ENCODE measurements at regions not wholly inside any gene's neighbourhood (a gene's known extent, or its start where the extent isn't known, plus 50 kb on each side); places are given as distances from the start of the nearest gene placed in this dataset.

DNA sequence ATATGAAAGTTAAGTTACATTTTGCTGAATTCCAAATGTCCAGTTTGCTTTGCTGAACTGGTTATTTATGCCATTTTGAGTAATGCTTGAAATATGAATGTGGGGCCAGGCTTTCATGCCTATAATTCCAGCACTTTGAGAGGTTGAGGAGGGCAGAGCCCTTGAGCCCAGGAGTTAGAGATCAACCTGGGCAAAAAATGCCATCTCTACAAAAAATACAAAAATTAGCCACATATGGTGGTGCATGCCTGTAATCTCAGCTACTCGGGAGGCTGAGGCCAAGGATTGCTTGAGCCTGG lies 101.2 kb upstream of the ITGA6 start:
- WGBS (ENCODE audit: low lambda C conversion rate, missing lambda C conversion rate): 78% methylated on average over 1 of the region's 1 CpG
- Histone ChIP-seq H4K20me1 (ENCODE audit: insufficient read depth, poor library complexity, severe bottlenecking) (no peaks in the 10 kb centered on the region), H3K9me3 (ENCODE audit: low read depth) (no peaks in the 10 kb centered on the region), H3K9me2 (replicated peaks; ENCODE audit: insufficient read depth) (no peaks in the 10 kb centered on the region), H3K4me3 (no peak overlapping the region), H2AFZ (no peak overlapping the region), H3K27ac (no peak overlapping the region), H3K27me3 (no peaks in the 10 kb centered on the region), H3K4me1 (ENCODE audit: insufficient read depth) (no peaks in the 10 kb centered on the region), H3K79me2 (no peaks in the 10 kb centered on the region), H3K4me2 (no peak overlapping the region), H3K36me3 (replicated peaks; ENCODE audit: insufficient read depth, low read depth) (no peaks in the 10 kb centered on the region)
- DNase-seq (ENCODE audit: low spot score): no peak
- TF ChIP-seq EZH2phosphoT487 (IDR thresholded peaks at IDR 0.05; ENCODE audit: low read depth, severe bottlenecking, unreplicated experiment) (no peak), EZH2 (IDR thresholded peaks at IDR 0.05; ENCODE audit: borderline replicate concordance) (no peak)

DNA sequence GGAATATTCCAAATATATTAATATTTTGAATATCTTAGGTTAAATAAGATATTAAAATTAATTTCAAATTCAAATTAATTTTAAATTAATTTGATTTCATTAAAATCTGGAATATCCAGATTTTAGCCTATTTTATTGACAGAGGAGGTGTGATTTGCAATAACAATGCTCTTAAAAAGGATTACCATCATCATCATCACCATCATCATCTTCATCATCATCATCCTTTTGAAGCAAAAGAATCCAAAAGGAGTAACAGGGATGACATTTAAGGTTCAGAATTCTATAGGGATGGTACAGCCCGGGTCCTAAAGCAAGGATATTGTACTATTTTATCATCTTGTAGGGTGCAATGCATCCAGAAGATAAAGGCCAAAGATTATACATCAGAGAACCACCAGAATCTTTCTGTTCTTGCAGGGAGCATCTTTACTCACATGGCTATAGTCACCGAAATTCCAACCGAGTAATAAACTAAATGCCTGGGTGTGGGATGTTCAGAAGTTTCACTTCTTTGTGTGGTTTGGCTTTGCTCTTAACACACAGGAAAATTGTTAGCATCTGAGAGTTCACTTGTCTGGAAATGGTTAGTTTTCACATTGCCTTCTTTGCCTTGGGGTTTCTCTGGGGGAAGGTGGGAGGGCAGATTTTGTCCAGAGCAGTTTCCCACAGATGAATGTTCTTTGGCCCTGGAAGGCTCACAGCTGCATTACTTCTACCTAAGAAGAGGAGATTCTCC lies 99.1 kb upstream of the ITGA6 start:
- H3K4me1 ChIP-seq (ENCODE audit: insufficient read depth): no peaks in the 10 kb centered on the region
- H4K20me1 ChIP-seq (ENCODE audit: insufficient read depth, poor library complexity, severe bottlenecking): no peaks in the 10 kb centered on the region
- no peaks in the 10 kb centered on the region for H3K9me2 ChIP-seq (replicated peaks; ENCODE audit: insufficient read depth)
- 85% methylated on average over 3 of the region's 3 CpGs for WGBS (ENCODE audit: low lambda C conversion rate, missing lambda C conversion rate)
- no peaks in the 10 kb centered on the region for H3K79me2 ChIP-seq
- H3K4me3 ChIP-seq: no peak overlapping the region
- no peak overlapping the region for H2AFZ ChIP-seq
- DNase-seq (ENCODE audit: low spot score): no peak
- H3K36me3 ChIP-seq (replicated peaks; ENCODE audit: insufficient read depth, low read depth): no peaks in the 10 kb centered on the region
- H3K9me3 ChIP-seq (ENCODE audit: low read depth): no peaks in the 10 kb centered on the region
- no peak overlapping the region for H3K27ac ChIP-seq
- TF ChIP-seq, protein P1, sequence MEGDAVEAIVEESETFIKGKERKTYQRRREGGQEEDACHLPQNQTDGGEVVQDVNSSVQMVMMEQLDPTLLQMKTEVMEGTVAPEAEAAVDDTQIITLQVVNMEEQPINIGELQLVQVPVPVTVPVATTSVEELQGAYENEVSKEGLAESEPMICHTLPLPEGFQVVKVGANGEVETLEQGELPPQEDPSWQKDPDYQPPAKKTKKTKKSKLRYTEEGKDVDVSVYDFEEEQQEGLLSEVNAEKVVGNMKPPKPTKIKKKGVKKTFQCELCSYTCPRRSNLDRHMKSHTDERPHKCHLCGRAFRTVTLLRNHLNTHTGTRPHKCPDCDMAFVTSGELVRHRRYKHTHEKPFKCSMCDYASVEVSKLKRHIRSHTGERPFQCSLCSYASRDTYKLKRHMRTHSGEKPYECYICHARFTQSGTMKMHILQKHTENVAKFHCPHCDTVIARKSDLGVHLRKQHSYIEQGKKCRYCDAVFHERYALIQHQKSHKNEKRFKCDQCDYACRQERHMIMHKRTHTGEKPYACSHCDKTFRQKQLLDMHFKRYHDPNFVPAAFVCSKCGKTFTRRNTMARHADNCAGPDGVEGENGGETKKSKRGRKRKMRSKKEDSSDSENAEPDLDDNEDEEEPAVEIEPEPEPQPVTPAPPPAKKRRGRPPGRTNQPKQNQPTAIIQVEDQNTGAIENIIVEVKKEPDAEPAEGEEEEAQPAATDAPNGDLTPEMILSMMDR (IDR thresholded peaks at IDR 0.05; ENCODE audit: poor library complexity): no peak
- TF ChIP-seq EZH2 (IDR thresholded peaks at IDR 0.05; ENCODE audit: borderline replicate concordance) (no peak), EZH2phosphoT487 (IDR thresholded peaks at IDR 0.05; ENCODE audit: low read depth, severe bottlenecking, unreplicated experiment) (no peak)
- H3K4me2 ChIP-seq: no peak overlapping the region
- H3K27me3 ChIP-seq: no peaks in the 10 kb centered on the region

DNA sequence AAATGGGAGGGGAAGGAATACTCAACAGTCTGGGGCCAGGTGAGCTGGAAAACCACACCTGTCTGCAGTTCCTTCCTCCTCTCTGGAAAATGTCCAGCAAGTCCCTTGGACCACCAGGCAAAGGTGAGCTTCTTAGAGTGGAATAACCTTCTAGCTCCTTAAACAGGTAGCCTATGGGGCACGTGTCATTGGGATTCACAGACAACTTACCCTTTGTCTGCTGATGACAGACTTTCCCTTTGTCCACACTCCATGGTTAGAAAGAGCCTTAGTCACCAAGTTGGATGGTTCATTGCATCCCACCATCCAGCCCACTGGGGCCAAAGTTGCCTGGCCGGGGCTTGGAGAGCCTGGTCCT lies 98.0 kb upstream of the ITGA6 start:
- Histone ChIP-seq H4K20me1 (ENCODE audit: insufficient read depth, poor library complexity, severe bottlenecking) (no peaks in the 10 kb centered on the region), H2AFZ (no peak overlapping the region), H3K9me2 (replicated peaks; ENCODE audit: insufficient read depth) (no peaks in the 10 kb centered on the region), H3K9me3 (ENCODE audit: low read depth) (no peaks in the 10 kb centered on the region), H3K27me3 (no peaks in the 10 kb centered on the region), H3K27ac (no peak overlapping the region), H3K4me3 (no peak overlapping the region), H3K4me2 (no peak overlapping the region), H3K36me3 (replicated peaks; ENCODE audit: insufficient read depth, low read depth) (no peaks in the 10 kb centered on the region), H3K79me2 (no peaks in the 10 kb centered on the region), H3K4me1 (ENCODE audit: insufficient read depth) (no peaks in the 10 kb centered on the region)
- WGBS (ENCODE audit: low lambda C conversion rate, missing lambda C conversion rate): 78% methylated on average over 2 of the region's 2 CpGs
- DNase-seq (ENCODE audit: low spot score): no peak
- TF ChIP-seq EZH2 (IDR thresholded peaks at IDR 0.05; ENCODE audit: borderline replicate concordance): no peak
- TF ChIP-seq EZH2phosphoT487 (IDR thresholded peaks at IDR 0.05; ENCODE audit: low read depth, severe bottlenecking, unreplicated experiment): no peak
- TF ChIP-seq, protein P1 (IDR thresholded peaks at IDR 0.05; ENCODE audit: poor library complexity): no peak

DNA sequence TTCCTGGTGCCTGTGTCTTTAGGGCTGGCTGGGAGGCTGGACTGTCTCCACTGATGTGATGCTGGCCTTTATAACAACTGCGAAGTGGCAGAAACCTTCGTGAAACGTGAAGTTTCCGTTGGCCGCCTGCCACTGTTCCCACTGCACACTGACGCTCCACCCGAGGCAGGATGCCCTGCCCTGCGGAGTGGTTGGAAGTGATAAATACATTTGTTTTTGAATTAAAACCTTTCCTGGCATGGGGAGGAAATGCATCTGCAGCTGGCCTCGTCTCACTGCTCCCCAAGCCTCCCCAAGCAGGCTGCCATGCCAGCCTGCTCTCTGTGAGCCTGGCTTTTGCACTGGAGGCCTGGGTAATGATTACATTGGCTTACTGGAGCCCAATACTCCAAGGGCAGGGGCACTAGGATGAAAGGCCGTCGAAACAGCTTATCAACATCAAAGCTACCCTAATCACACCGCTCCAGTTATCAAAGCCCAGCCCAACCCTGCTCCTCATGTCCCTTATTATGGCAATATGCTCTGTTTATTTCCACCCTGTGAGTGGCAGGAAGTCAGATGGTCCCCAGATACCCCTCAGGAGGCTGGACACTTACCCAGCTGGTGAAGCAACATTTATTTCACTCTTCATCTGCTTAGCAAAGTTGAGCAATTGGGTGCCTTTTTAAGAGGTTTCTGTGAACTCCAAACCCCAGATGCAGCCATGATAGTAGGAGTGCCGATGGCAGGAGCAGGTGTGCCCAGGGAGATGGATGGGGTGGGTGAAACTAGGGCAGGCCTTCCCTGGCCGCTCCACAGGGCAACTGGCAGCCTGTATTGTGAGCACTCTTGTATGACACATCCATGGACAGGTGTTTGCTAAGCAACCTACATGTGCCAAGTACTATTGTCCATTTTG lies 97.4 kb upstream of the ITGA6 start:
- Histone ChIP-seq H3K4me3 (no peak overlapping the region), H3K27ac (no peak overlapping the region), H3K36me3 (replicated peaks; ENCODE audit: insufficient read depth, low read depth) (no peaks in the 10 kb centered on the region), H3K4me1 (ENCODE audit: insufficient read depth) (no peaks in the 10 kb centered on the region), H3K79me2 (no peaks in the 10 kb centered on the region), H4K20me1 (ENCODE audit: insufficient read depth, poor library complexity, severe bottlenecking) (no peaks in the 10 kb centered on the region), H3K9me3 (ENCODE audit: low read depth) (no peaks in the 10 kb centered on the region), H2AFZ (no peak overlapping the region), H3K27me3 (no peaks in the 10 kb centered on the region), H3K4me2 (no peak overlapping the region), H3K9me2 (replicated peaks; ENCODE audit: insufficient read depth) (no peaks in the 10 kb centered on the region)
- TF ChIP-seq EZH2 (IDR thresholded peaks at IDR 0.05; ENCODE audit: borderline replicate concordance): no peak
- TF ChIP-seq, protein P1 (IDR thresholded peaks at IDR 0.05; ENCODE audit: poor library complexity): no peak
- TF ChIP-seq EZH2phosphoT487 (IDR thresholded peaks at IDR 0.05; ENCODE audit: low read depth, severe bottlenecking, unreplicated experiment): no peak
- peak; percentile 22 for DNase-seq (ENCODE audit: low spot score)
- 57% methylated on average over 14 of the region's 14 CpGs for WGBS (ENCODE audit: low lambda C conversion rate, missing lambda C conversion rate)
